Activated naive CD8-positive, alpha-beta T cell treated with anti-CD3 and anti-CD28 coated beads, Interleukin-2, amount 10 ng/mL, durations not matched to agents 7 days and 5 days (primary cell): ENCODE measurements at regions not wholly inside any gene's neighbourhood (a gene's known extent, or its start where the extent isn't known, plus 50 kb on each side); places are given as distances from the start of the nearest gene placed in this dataset.

Experiments used
- ATAC-seq: fragments of 150-1000 bp; cut with Tn5 transposase; one replicate; pipeline ENCODE4 v1.10.0; 2021; ENCODE audit warnings: low read depth, moderate library complexity
- POLR2A ChIA-PET: fragments of 350-600 bp; sonication (Branson Sonifier 250); formaldehyde crosslinking; loops from one replicate; lab custom pipeline; 2021; ENCODE audit warnings: antibody characterized with exemption; lab: Charles Lee
- DNase-seq: peaks from one replicate; pipeline ENCODE4 v3.0.0; 2021
- H3K27ac Mint-ChIP-seq: one replicate; pipeline ENCODE4 v1.8.0; 2022; ENCODE audit warnings: mild to moderate bottlenecking, mixed read lengths
- H3K27me3 Mint-ChIP-seq: one replicate; pipeline ENCODE4 v1.8.0; 2022; ENCODE audit warnings: mild to moderate bottlenecking, moderate library complexity, mixed read lengths
- H3K36me3 Mint-ChIP-seq: one replicate; pipeline ENCODE4 v1.8.0; 2021; ENCODE audit warnings: mild to moderate bottlenecking, mixed read lengths
- H3K4me1 Mint-ChIP-seq: one replicate; pipeline ENCODE4 v1.8.0; 2021; ENCODE audit warnings: mixed read lengths
- H3K4me3 Mint-ChIP-seq: one replicate; pipeline ENCODE4 v1.8.0; 2022; ENCODE audit warnings: mild to moderate bottlenecking, moderate library complexity, mixed read lengths
- H3K9me3 Mint-ChIP-seq: one replicate; pipeline ENCODE4 v1.8.0; 2021; ENCODE audit warnings: mixed read lengths

DNA sequence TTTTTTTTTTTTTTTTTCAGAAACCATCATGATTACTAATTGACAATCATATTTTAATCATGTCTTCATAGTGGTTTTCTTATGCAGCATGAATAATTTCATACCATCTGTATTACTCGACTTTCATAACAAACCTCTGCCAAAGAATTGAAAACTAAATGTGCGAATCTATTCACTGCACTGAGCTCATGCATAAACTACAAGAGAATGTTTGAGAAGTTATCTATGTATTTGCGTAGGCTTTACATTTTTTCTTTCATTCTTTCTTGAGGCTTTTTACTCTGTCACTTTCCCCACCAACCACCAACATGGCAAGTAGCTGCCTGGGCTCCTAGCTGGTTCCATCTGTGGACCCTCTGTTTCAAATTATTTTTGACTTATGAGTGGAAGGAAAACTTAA lies 1761.0 kb downstream of the STIM2 start:
- POLR2A ChIA-PET, result no interaction called here
- no peak for DNase-seq

DNA sequence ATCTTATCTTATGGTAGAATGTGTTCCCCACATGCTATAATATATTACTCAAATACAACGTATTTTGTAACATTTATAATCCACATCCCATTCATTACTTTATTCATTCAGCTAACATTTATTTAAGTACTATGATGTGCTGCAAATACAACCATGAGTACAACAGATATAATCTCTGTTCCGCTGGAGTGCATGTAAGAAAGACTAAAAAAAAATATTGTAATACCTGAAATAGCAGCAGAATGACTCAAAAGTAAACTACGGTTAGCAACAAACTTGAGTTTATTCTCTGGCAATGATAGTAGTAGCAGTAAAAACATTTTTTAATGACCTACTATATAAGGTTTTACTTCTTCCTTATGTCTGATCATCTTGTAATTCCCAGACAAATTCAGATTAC lies 1776.3 kb downstream of the STIM2 start:
- H3K4me1 Mint-ChIP-seq, result no peaks in the 10 kb centered on the region
- H3K27ac Mint-ChIP-seq, result no peak overlapping the region
- H3K27me3 Mint-ChIP-seq, result no peaks in the 10 kb centered on the region
- H3K9me3 Mint-ChIP-seq, result peaks cover 2% of the 10 kb centered on the region
- POLR2A ChIA-PET, result no interaction called here
- H3K4me3 Mint-ChIP-seq, result no peak overlapping the region
- no peak for DNase-seq
- no peak for ATAC-seq
- no peaks in the 10 kb centered on the region for H3K36me3 Mint-ChIP-seq

More for the DNA sequence above, 1761.0 kb downstream of the STIM2 start:
- ATAC-seq, result no peak
- peaks cover 8% of the 10 kb centered on the region for H3K9me3 Mint-ChIP-seq
- H3K4me3 Mint-ChIP-seq, result no peak overlapping the region
- H3K27ac Mint-ChIP-seq, result no peak overlapping the region
- H3K27me3 Mint-ChIP-seq, result no peaks in the 10 kb centered on the region
- no peaks in the 10 kb centered on the region for H3K4me1 Mint-ChIP-seq
- no peaks in the 10 kb centered on the region for H3K36me3 Mint-ChIP-seq

DNA sequence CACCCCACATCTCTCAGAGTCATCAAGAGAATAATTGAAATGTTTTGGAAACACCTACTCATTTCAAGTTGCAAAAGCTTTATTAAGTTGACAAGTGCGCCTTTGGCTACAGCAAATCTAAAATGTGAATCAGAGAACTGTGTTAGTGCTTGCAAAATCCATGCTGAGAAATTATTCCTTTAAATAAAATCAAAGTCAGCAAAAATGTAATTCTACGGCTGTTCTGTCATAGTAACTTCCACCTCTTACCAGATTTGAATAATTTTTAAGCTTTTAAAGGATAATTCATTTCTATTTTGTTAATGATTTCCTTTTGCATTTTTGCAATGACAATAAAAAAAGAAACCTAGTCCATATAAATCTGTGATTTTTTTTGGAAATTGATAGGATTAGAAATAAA lies 1779.1 kb downstream of the STIM2 start:
- no peaks in the 10 kb centered on the region for H3K36me3 Mint-ChIP-seq
- H3K4me3 Mint-ChIP-seq, result no peak overlapping the region
- POLR2A ChIA-PET, result no interaction called here
- H3K4me1 Mint-ChIP-seq, result no peaks in the 10 kb centered on the region
- no peak for DNase-seq
- no peaks in the 10 kb centered on the region for H3K27me3 Mint-ChIP-seq
- H3K9me3 Mint-ChIP-seq, result no peaks in the 10 kb centered on the region
- no peak for ATAC-seq
- H3K27ac Mint-ChIP-seq, result no peak overlapping the region

DNA sequence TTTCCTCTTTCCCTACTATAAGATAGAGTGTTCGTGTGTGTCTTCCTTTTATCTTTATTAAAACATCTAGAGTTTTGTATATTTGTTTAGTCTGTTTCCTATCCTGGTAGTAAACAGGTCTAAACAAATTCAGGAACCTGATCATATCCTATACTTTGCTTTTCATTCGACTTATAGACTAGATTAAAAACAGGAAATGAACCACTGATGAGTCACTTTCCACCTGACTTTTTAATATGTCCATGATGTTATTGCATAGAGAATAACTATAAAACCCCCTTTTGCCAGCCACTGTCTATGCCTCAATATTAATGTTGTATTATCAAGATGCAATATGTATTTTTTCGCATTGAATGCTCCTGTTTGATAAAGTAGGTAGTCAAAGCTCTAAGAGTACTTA lies 1794.0 kb downstream of the STIM2 start:
- H3K9me3 Mint-ChIP-seq, result peaks cover 4% of the 10 kb centered on the region
- ATAC-seq (no peak), DNase-seq (no peak)
- no peaks in the 10 kb centered on the region for H3K4me1 Mint-ChIP-seq
- POLR2A ChIA-PET, result no interaction called here
- H3K36me3 Mint-ChIP-seq, result no peaks in the 10 kb centered on the region
- no peak overlapping the region for H3K4me3 Mint-ChIP-seq
- no peaks in the 10 kb centered on the region for H3K27me3 Mint-ChIP-seq
- no peak overlapping the region for H3K27ac Mint-ChIP-seq

DNA sequence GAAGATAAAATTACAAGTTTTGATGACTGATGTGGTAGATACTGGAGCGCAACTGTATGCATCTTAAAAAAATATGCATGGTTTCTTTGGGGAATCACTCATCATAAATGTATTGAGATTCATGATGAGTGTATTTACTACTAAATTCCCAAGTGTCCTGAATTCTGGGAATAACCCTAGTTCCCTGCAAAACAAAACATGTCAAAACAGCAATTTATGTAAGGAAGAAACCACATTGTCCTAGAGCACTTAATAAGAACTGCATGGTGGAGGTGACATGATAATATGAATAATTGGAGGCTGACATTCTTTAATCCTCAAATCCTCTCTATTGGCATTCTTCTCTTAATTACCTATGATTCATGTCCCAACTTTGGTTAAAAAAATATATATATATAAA lies 1804.7 kb downstream of the STIM2 start:
- no peak overlapping the region for H3K27ac Mint-ChIP-seq
- H3K27me3 Mint-ChIP-seq, result no peaks in the 10 kb centered on the region
- no peak for DNase-seq
- H3K36me3 Mint-ChIP-seq, result no peaks in the 10 kb centered on the region
- H3K4me3 Mint-ChIP-seq, result no peak overlapping the region
- ATAC-seq, result no peak
- no peaks in the 10 kb centered on the region for H3K9me3 Mint-ChIP-seq
- no peaks in the 10 kb centered on the region for H3K4me1 Mint-ChIP-seq
- POLR2A ChIA-PET, result no interaction called here

DNA sequence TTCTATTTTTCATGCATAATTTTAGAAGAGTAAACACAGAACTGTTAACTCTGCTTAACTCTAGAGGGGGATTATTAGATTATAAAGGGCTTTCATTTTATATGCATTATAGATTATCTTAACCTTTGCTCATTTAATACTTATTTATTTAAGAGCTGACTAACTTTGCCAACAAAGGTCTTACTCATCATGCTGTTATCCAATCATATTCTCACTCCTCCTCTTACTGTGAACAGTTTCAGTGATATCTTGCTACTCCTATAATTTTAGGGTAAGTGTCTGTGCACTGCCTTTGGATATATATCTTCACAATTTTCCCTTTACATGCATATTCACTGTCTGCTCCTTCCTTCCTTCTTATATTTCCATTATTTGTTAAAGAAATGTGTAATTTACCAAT lies 1814.9 kb downstream of the STIM2 start:
- POLR2A ChIA-PET, result no interaction called here
- no peaks in the 10 kb centered on the region for H3K36me3 Mint-ChIP-seq
- no peak overlapping the region for H3K27ac Mint-ChIP-seq
- no peak for DNase-seq
- no peak overlapping the region for H3K4me3 Mint-ChIP-seq
- peaks cover 2% of the 10 kb centered on the region for H3K9me3 Mint-ChIP-seq
- ATAC-seq, result no peak
- no peaks in the 10 kb centered on the region for H3K27me3 Mint-ChIP-seq
- no peaks in the 10 kb centered on the region for H3K4me1 Mint-ChIP-seq

DNA sequence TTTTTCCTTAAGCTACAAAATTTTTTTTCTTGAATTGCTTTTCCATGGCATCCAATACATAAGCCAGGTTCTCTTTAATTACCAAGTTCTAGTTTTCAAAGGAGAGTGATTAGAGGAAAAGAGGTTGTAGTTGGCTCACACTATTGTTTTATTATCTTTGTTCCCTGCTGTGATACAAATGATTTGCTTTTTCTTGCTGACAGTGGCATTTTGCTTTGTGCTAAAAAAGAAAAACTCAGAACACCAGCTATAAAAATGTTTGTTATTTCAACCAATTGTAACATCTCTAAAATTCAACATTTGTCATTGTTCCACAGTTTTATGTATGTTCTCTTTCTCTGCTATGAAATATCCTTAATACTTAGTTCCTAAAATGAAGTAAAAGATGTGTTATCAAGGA lies 1817.2 kb downstream of the STIM2 start:
- Mint-ChIP-seq H3K4me3 (no peak overlapping the region), H3K27ac (no peak overlapping the region), H3K27me3 (no peaks in the 10 kb centered on the region), H3K36me3 (no peaks in the 10 kb centered on the region), H3K9me3 (no peaks in the 10 kb centered on the region), H3K4me1 (no peaks in the 10 kb centered on the region)
- ATAC-seq, result no peak
- POLR2A ChIA-PET, result no interaction called here
- DNase-seq, result no peak

DNA sequence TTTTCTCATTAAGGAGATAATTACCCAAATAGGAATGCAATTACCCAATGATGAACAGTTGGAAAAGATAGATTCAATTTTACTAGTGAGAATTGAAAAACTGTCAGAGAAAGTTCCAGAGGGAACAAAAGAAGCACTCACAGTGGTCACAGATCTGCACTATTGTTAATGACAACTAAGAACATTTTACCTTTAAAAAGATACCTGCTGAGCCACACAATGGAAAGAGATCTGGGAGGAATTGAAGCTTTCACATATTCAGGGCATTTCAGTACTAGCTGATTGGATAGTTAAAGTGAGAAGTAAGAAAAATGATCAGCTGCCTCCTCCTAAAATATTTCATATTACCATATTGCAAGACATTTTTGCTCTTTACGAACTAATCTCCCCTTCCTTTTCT lies 1822.2 kb downstream of the STIM2 start:
- ATAC-seq (no peak), DNase-seq (no peak)
- no peak overlapping the region for H3K27ac Mint-ChIP-seq
- H3K36me3 Mint-ChIP-seq, result no peaks in the 10 kb centered on the region
- no peaks in the 10 kb centered on the region for H3K9me3 Mint-ChIP-seq
- H3K4me3 Mint-ChIP-seq, result no peak overlapping the region
- no peaks in the 10 kb centered on the region for H3K27me3 Mint-ChIP-seq
- H3K4me1 Mint-ChIP-seq, result no peaks in the 10 kb centered on the region
- POLR2A ChIA-PET, result no interaction called here

DNA sequence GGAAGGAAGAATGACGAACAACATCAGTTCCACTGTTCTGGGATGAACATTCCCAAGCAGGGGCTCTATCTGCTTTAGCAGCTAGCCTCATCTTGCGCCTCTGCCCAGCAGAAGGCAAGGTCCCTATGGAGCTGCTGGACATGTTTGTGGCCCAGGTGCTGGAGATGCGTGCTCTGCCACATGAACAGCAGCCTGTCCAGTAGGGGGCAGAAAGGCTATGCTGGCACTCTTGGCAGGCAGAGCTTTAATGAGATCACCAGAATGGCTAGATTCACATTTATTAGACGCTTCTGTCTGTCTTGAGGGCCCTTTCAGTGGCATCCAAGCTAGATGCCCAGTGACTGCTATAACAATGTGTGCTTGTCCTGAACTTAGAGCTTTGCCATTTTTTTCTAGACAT lies 1826.0 kb downstream of the STIM2 start:
- Mint-ChIP-seq H3K4me3 (no peak overlapping the region), H3K36me3 (no peaks in the 10 kb centered on the region), H3K4me1 (no peaks in the 10 kb centered on the region), H3K9me3 (no peaks in the 10 kb centered on the region), H3K27me3 (no peaks in the 10 kb centered on the region), H3K27ac (no peak overlapping the region)
- POLR2A ChIA-PET, result no interaction called here
- ATAC-seq (no peak), DNase-seq (no peak)

DNA sequence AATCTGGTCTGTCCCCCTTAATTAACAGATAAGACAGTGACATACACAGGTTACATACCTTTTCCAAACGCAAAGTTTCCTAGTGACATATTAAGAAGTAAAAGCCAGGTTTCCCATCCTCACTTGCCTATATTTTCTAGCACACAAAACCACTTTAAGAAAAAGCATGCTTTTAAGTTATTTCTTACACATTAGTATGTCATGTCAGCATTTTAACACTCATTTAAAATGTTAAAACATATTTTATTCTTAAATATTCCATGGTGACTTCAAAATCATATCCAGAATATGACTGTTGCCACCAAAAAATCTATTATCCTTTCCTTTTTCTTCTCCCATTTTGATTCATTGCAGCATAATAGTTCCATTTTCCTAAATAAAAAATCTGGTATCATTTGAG lies 1830.2 kb downstream of the STIM2 start:
- POLR2A ChIA-PET, result no interaction called here
- Mint-ChIP-seq H3K27ac (no peak overlapping the region), H3K4me1 (no peaks in the 10 kb centered on the region), H3K27me3 (no peaks in the 10 kb centered on the region), H3K9me3 (peaks cover 2% of the 10 kb centered on the region), H3K4me3 (no peak overlapping the region), H3K36me3 (no peaks in the 10 kb centered on the region)
- DNase-seq (no peak), ATAC-seq (no peak)

DNA sequence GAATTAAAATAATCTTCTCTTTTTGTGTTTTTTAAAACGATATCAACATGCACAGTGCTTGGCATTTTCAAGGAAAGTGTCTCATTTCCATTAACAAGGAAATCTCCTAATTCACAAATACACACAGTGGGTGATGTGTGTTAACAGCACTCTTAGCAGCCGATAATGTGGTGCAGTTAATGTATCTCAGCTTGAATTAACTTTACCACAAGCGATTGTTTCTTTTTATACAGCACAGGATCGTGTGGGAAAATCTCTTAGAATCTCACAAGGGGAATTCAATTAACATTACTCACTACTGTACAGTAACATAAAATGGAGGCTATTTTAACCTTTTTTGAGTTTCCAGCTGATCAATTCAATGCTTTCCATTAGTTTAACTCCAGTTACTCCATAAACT lies 1841.9 kb downstream of the STIM2 start:
- no peak overlapping the region for H3K4me3 Mint-ChIP-seq
- DNase-seq (no peak), ATAC-seq (no peak)
- H3K36me3 Mint-ChIP-seq, result no peaks in the 10 kb centered on the region
- no peak overlapping the region for H3K27ac Mint-ChIP-seq
- peaks cover 4% of the 10 kb centered on the region for H3K9me3 Mint-ChIP-seq
- H3K4me1 Mint-ChIP-seq, result no peaks in the 10 kb centered on the region
- no peaks in the 10 kb centered on the region for H3K27me3 Mint-ChIP-seq
- POLR2A ChIA-PET, result no interaction called here

DNA sequence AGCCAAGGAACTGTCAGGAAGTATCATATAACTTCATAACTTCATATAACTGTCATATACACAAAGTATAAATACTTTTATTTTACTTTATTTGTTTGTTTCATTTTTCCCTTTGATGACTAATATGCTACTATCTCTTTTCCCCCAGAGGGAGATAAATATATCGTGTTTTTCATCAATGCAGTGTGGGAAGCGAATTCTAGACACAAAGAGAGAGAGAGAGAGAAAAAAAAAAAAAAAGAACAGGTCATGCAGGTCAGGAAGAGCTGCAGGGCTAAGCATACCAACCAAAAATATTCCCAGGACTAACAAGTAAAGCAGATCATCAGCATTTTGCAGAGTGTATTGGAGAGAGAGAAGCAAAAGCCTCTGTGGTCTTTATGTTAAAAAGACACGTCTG lies 1849.2 kb downstream of the STIM2 start:
- no peak for DNase-seq
- Mint-ChIP-seq H3K4me1 (no peaks in the 10 kb centered on the region), H3K4me3 (no peak overlapping the region), H3K9me3 (no peaks in the 10 kb centered on the region), H3K36me3 (no peaks in the 10 kb centered on the region), H3K27ac (no peak overlapping the region), H3K27me3 (no peaks in the 10 kb centered on the region)
- no peak for ATAC-seq
- POLR2A ChIA-PET, result no interaction called here

DNA sequence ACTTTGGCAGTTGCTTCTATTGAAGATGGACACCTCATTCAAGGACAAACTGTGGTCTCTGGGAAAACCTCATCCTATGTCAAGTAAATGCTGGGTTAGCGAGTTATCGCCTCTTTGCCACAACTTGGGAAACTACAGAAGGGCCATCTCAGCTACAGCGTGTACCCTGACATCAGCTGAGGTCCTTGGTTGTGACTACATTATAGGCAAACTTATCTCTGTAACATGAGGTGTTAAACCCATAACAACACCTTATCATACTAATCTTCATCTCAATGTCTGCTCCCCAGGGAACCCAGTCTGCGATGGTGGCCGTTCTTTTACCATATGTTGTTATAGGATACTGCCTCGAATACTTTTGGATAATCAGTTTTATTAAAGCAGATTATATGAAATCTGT lies 1862.7 kb downstream of the STIM2 start:
- no peaks in the 10 kb centered on the region for H3K27me3 Mint-ChIP-seq
- H3K4me3 Mint-ChIP-seq, result no peak overlapping the region
- H3K4me1 Mint-ChIP-seq, result no peaks in the 10 kb centered on the region
- no peak overlapping the region for H3K27ac Mint-ChIP-seq
- peaks cover 3% of the 10 kb centered on the region for H3K9me3 Mint-ChIP-seq
- DNase-seq (no peak), ATAC-seq (no peak)
- POLR2A ChIA-PET, result no interaction called here
- no peaks in the 10 kb centered on the region for H3K36me3 Mint-ChIP-seq

DNA sequence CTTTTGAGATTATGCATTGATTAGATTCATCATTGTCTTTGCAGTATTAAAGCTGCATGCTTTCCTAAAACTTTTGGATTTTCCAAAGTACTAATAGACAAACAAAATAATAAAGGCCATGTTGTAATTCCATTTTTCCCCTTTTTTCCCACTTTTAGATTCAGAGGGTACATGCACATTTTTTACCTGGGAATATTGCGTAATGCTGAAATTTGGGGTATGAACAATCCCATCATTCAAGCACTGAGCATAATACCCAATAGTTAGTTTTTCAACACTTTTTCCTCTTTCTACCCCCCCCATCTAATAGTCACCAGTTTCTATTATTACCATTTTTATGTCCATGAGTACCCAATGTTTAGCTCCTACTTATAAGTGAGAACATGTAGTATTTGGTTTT lies 1863.6 kb downstream of the STIM2 start:
- Mint-ChIP-seq H3K27ac (no peak overlapping the region), H3K4me1 (no peaks in the 10 kb centered on the region), H3K4me3 (no peak overlapping the region), H3K9me3 (peaks cover 3% of the 10 kb centered on the region), H3K36me3 (no peaks in the 10 kb centered on the region), H3K27me3 (no peaks in the 10 kb centered on the region)
- POLR2A ChIA-PET, result no interaction called here
- ATAC-seq, result no peak
- no peak for DNase-seq

DNA sequence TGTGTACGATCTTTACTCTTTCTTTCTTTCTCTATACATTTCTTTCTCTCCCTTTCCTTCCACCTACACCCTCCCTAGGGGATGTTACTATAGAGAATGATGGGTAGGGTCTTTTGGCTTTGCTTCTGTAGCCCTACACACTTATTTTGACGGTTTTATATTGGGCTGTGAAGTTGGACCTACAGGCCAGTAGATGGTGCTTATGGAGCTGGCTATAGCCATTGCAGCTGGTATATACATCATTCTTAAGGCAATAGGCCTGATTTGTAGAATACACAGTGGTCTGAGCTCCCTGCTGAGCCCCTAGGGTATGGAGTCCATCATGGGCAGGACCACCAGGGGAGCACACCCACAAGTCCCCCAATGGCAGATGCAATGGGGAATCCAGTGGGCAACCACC lies 1869.7 kb downstream of the STIM2 start:
- Mint-ChIP-seq H3K36me3 (no peaks in the 10 kb centered on the region), H3K27me3 (no peaks in the 10 kb centered on the region), H3K27ac (no peak overlapping the region), H3K4me3 (no peak overlapping the region), H3K4me1 (no peaks in the 10 kb centered on the region), H3K9me3 (peaks cover 1% of the 10 kb centered on the region)
- DNase-seq, result no peak
- POLR2A ChIA-PET, result no interaction called here
- no peak for ATAC-seq
